Epithelial cell of esophagus (primary cell): ENCODE measurements at regions not wholly inside any gene's neighbourhood (a gene's known extent, or its start where the extent isn't known, plus 50 kb on each side); places are given as distances from the start of the nearest gene placed in this dataset.

Experiments used
- DNase-seq: peaks from one replicate; pipeline ENCODE4 v3.0.0; 2010; ENCODE audit warnings: low read depth
- H3K4me3 ChIP-seq: 2 replicates; pipeline ENCODE4 v1.5.1; 2011; ENCODE audit warnings: mild to moderate bottlenecking, low read length, control low read depth
- CTCF ChIP-seq: IDR thresholded peaks from 2 replicates; pipeline ENCODE4 v1.5.1; 2011; ENCODE audit warnings: low read depth, mild to moderate bottlenecking, low read length, control low read depth, inconsistent platforms; ENCODE audit not compliant: insufficient read depth; ENCODE audit errors: missing control alignments

- no peak for TF ChIP-seq CTCF
- no peak overlapping the region for H3K4me3 ChIP-seq
- DNase-seq, result no peak
Observed at GRCh38 chr20:60345106-60345505, 386.9 kb downstream of the CDH26 start.

- TF ChIP-seq CTCF, result no peak
- H3K4me3 ChIP-seq, result no peak overlapping the region
- no peak for DNase-seq
Observed at GRCh38 chr20:60349418-60349817, 391.2 kb downstream of the CDH26 start.

- no peak overlapping the region for H3K4me3 ChIP-seq
- TF ChIP-seq CTCF, result no peak
- DNase-seq, result peak; percentile 26
Observed at GRCh38 chr20:60352017-60352416, 393.8 kb downstream of the CDH26 start.

GRCh38 chr20:60352596-60352995, 394.4 kb downstream of the CDH26 start:
- no peak for DNase-seq
- no peak for TF ChIP-seq CTCF

GRCh38 chr20:60354024-60354580, 395.9 kb downstream of the CDH26 start:
- no peak for DNase-seq
- no peak overlapping the region for H3K4me3 ChIP-seq
- TF ChIP-seq CTCF, result no peak

More at GRCh38 chr20:60352596-60352995, 394.4 kb downstream of the CDH26 start:
- no peak overlapping the region for H3K4me3 ChIP-seq

- H3K4me3 ChIP-seq, result no peak overlapping the region
- DNase-seq, result no peak
- no peak for TF ChIP-seq CTCF
Observed at GRCh38 chr20:60358101-60358500, 399.9 kb downstream of the CDH26 start.

GRCh38 chr20:60359010-60359409, 400.8 kb downstream of the CDH26 start:
- no peak for DNase-seq
- no peak overlapping the region for H3K4me3 ChIP-seq
- TF ChIP-seq CTCF, result no peak
